A549 (cell line): ENCODE measurements at regions not wholly inside any gene's neighbourhood (a gene's known extent, or its start where the extent isn't known, plus 50 kb on each side); places are given as distances from the start of the nearest gene placed in this dataset.

Source experiments
- ATAC-seq, 2 experiments: fragments of 200-7000 bp in 1 of 2; fragments of >200 bp in 1 of 2; cut with Nextera tagmentation in 1 of 2; cut with Tn5 transposase in 1 of 2; 3 replicates each; pipeline versions ENCODE4 v1.8.0 to v1.9.1; 2018 to 2020; ENCODE audit warnings: mild to moderate bottlenecking in 1 of 2, moderate library complexity in 1 of 2
- CTCF ChIA-PET: fragments of 300-600 bp; sonication (Branson Sonifier 250); formaldehyde crosslinking; extraction: SDS; loops from one replicate; lab custom pipeline; 2021; ENCODE audit warnings: antibody characterized with exemption, inconsistent platforms; lab: Yijun Ruan, JAX
- POLR2A ChIA-PET: fragments of 350-600 bp; formaldehyde crosslinking; extraction: SDS; loops from one replicate; lab custom pipeline; 2021; ENCODE audit warnings: antibody characterized with exemption, inconsistent platforms; lab: Yijun Ruan, JAX
- DNase-seq, 2 experiments: peaks; one replicate each; pipeline versions ENCODE4 v3.0.0 to v3.0.0-alpha.2; 2011 to 2016; ENCODE audit warnings: low read depth in 1 of 2, low spot score in 1 of 2
- FAIRE-seq: peaks from 2 replicates; lab custom pipeline; 2011; peaks lifted over from hg19 to GRCh38; lab: Jason Lieb, UNC
- H3K27ac ChIP-seq, 2 experiments: fragments of >200 bp; sonication (Bioruptor Twin); formaldehyde crosslinking; 3 replicates each; pipeline ENCODE4 v1.5.1; 2016 to 2017
- H3K4me1 ChIP-seq: fragments of >200 bp; sonication (Bioruptor Twin); formaldehyde crosslinking; 3 replicates; pipeline ENCODE4 v1.6.1; 2016
- H3K4me2 ChIP-seq: fragments of >200 bp; sonication (Bioruptor Twin); formaldehyde crosslinking; 3 replicates; pipeline ENCODE4 v1.6.1; 2016
- H3K4me3 ChIP-seq: fragments of >200 bp; sonication (Bioruptor Twin); formaldehyde crosslinking; 3 replicates; pipeline ENCODE4 v1.5.1; 2016
- H3K9me3 ChIP-seq: fragments of >200 bp; sonication (Bioruptor Twin); formaldehyde crosslinking; 3 replicates; pipeline ENCODE4 v1.6.1; 2016
- ATOH8 ChIP-seq: fragments of 250-450 bp; sonication (Bioruptor Pico); IDR thresholded peaks from 2 replicates; pipeline ENCODE4 v1.5.0; 2020; ENCODE audit warnings: low read depth, mild to moderate bottlenecking, moderate library complexity
- BCL3 ChIP-seq: fragments of >200 bp; sonication (Bioruptor Twin); formaldehyde crosslinking; IDR thresholded peaks from 3 replicates; pipeline ENCODE4 v1.6.1; 2016
- EHF ChIP-seq: fragments of 250-450 bp; sonication (Bioruptor Pico); IDR thresholded peaks from 2 replicates; pipeline ENCODE4 v1.5.0; 2020; ENCODE audit warnings: mild to moderate bottlenecking
- ELK1 ChIP-seq: fragments of 150-350 bp; IDR thresholded peaks from 2 replicates; pipeline ENCODE4 v1.6.1; 2014; ENCODE audit warnings: low read depth, mild to moderate bottlenecking, low read length
- HMGXB4 ChIP-seq: fragments of 250-450 bp; sonication (Bioruptor Pico); IDR thresholded peaks from 2 replicates; pipeline ENCODE4 v1.5.0; 2021; ENCODE audit warnings: mild to moderate bottlenecking, moderate library complexity, borderline replicate concordance
- HOXB13 ChIP-seq: fragments of 250-450 bp; sonication (Bioruptor Pico); IDR thresholded peaks from 2 replicates; pipeline ENCODE4 v1.5.0; 2020; ENCODE audit warnings: low read depth, mild to moderate bottlenecking, moderate library complexity
- JUNB ChIP-seq: fragments of >200 bp; sonication (Bioruptor Twin); formaldehyde crosslinking; IDR thresholded peaks from 2 replicates; pipeline ENCODE4 v1.6.1; 2016
- KDM5A ChIP-seq: fragments of 200-600 bp; sonication (generic); IDR thresholded peaks from 2 replicates; pipeline ENCODE4 v1.6.1; 2016; ENCODE audit warnings: antibody characterized with exemption, mild to moderate bottlenecking
- MAZ ChIP-seq: fragments of 150-350 bp; IDR thresholded peaks from 2 replicates; pipeline ENCODE4 v1.6.1; 2014; ENCODE audit warnings: antibody characterized with exemption, low read depth, low read length, borderline replicate concordance
- NPAS2 ChIP-seq: fragments of 250-450 bp; sonication (Bioruptor Pico); IDR thresholded peaks from 2 replicates; pipeline ENCODE4 v1.8.0; 2022; ENCODE audit warnings: mild to moderate bottlenecking, moderate library complexity, borderline replicate concordance
- PHF8 ChIP-seq: fragments of 200-600 bp; sonication (generic); IDR thresholded peaks from 2 replicates; pipeline ENCODE4 v1.6.1; 2016; ENCODE audit warnings: low read depth, mild to moderate bottlenecking, antibody characterized with exemption, moderate library complexity, borderline replicate concordance
- RARB ChIP-seq: fragments of 250-450 bp; sonication (Bioruptor Pico); IDR thresholded peaks from 2 replicates; pipeline ENCODE4 v1.8.0; 2021; ENCODE audit warnings: mild to moderate bottlenecking, moderate library complexity
- RCOR1 ChIP-seq: fragments of 150-350 bp; IDR thresholded peaks from 2 replicates; pipeline ENCODE4 v1.6.1; 2014; ENCODE audit warnings: antibody characterized with exemption, low read length, low read depth
- RNF2 ChIP-seq: fragments of 200-600 bp; sonication (generic); IDR thresholded peaks from 2 replicates; pipeline ENCODE4 v1.6.1; 2016; ENCODE audit warnings: low read depth, mild to moderate bottlenecking, antibody characterized with exemption, moderate library complexity, borderline replicate concordance
- TFCP2L1 ChIP-seq: fragments of 250-450 bp; sonication (Bioruptor Pico); IDR thresholded peaks from 2 replicates; pipeline ENCODE4 v1.5.0; 2021; ENCODE audit warnings: mild to moderate bottlenecking
- USF2 ChIP-seq: fragments of 450-650 bp; IDR thresholded peaks from 2 replicates; pipeline ENCODE4 v1.6.1; 2014; ENCODE audit warnings: antibody characterized with exemption
- ZC3H11A ChIP-seq: fragments of 450-650 bp; IDR thresholded peaks from 2 replicates; pipeline ENCODE4 v1.6.1; 2014; ENCODE audit warnings: antibody characterized with exemption, mild to moderate bottlenecking
- ZSCAN20 ChIP-seq: fragments of 250-450 bp; sonication (Bioruptor Pico); IDR thresholded peaks from 2 replicates; pipeline ENCODE4 v1.8.0; 2022; ENCODE audit warnings: mild to moderate bottlenecking, moderate library complexity
- WGBS: methylation state at CpG from one replicate; pipeline ENCODE4 v1.1.6; 2017; ENCODE audit errors: missing lambda C conversion rate; 5-methylcytosine and 5-hydroxymethylcytosine counted together

- no peak overlapping the region for H3K4me3 ChIP-seq
- ChIA-PET CTCF (interaction anchor here (0.8 to 2.6 kb wide), 4 partner anchors 8 to 72 kb away, joined by 3 to 12 read pairs (median 4); no protein-coding TSS in a partner anchor), POLR2A (no interaction called here)
- ATAC-seq: no peak
- FAIRE-seq: no peak
- WGBS: 16% methylated on average over 3 of the region's 3 CpGs
- no peak overlapping the region for H3K27ac ChIP-seq
- TF ChIP-seq HMGXB4 (CRISPR knock-in tag) (no peak), NPAS2 (CRISPR knock-in tag) (no peak), RNF2 (no peak), EHF (no peak), ZC3H11A (no peak), ZSCAN20 (CRISPR knock-in tag) (no peak), RCOR1 (no peak)
- no peak for DNase-seq
- H3K9me3 ChIP-seq: peaks cover 6% of the 10 kb centered on the region; the same call in 2 of the 3 replicates
- no peak overlapping the region for H3K4me2 ChIP-seq
- no peaks in the 10 kb centered on the region for H3K4me1 ChIP-seq
Measured at GRCh38 chr17:51443646-51444045, 183.3 kb downstream of the UTP18 start.

GRCh38 chr17:51445946-51446345, 185.6 kb downstream of the UTP18 start:
- Histone ChIP-seq H3K4me2 (no peak overlapping the region), H3K4me3 (no peak overlapping the region), H3K9me3 (peaks cover 6% of the 10 kb centered on the region; the same call in 2 of the 3 replicates), H3K27ac (no peak overlapping the region), H3K4me1 (no peaks in the 10 kb centered on the region)
- FAIRE-seq: no peak
- DNase-seq: no peak
- 43% methylated on average over 4 of the region's 4 CpGs for WGBS
- ATAC-seq: no peak
- ChIA-PET CTCF (interaction anchor here (1.7 to 2.9 kb wide), 3 partner anchors 10 to 74 kb away, joined by 6 to 18 read pairs (median 8); no protein-coding TSS in a partner anchor), POLR2A (no interaction called here)
- no peak for TF ChIP-seq MAZ
- no peak for TF ChIP-seq HOXB13 (CRISPR knock-in tag)
- TF ChIP-seq KDM5A: no peak
- no peak for TF ChIP-seq NPAS2 (CRISPR knock-in tag)
- TF ChIP-seq TFCP2L1: no peak
- no peak for TF ChIP-seq ATOH8 (CRISPR knock-in tag)
- no peak for TF ChIP-seq PHF8
- no peak for TF ChIP-seq USF2
- no peak for TF ChIP-seq JUNB
- TF ChIP-seq ELK1: no peak
- TF ChIP-seq BCL3: no peak
- no peak for TF ChIP-seq RARB (CRISPR knock-in tag)
